SK-N-SH (cell line): ENCODE measurements at regions not wholly inside any gene's neighbourhood (a gene's known extent, or its start where the extent isn't known, plus 50 kb on each side); places are given as distances from the start of the nearest gene placed in this dataset.
A peak's percentile ranks its signal among the peaks of the same experiment; 100 is the strongest.

Source experiments
- CTCF ChIA-PET: fragments of 300-600, 350-600 bp; formaldehyde crosslinking; extraction: SDS; loops from one replicate; lab custom pipeline; 2021; lab: Yijun Ruan, JAX
- POLR2A ChIA-PET: fragments of 350-600 bp; sonication (Branson Sonifier 250); formaldehyde crosslinking; extraction: SDS; loops from one replicate; lab custom pipeline; 2020; ENCODE audit warnings: antibody characterized with exemption, inconsistent platforms; lab: Yijun Ruan, JAX
- DNase-seq: peaks from one replicate; pipeline ENCODE4 v3.0.0; 2012
- H2AFZ ChIP-seq: fragments of 200-600 bp; sonication (generic); 2 replicates; pipeline ENCODE4 v1.8.1; 2016; ENCODE audit warnings: antibody characterized with exemption, mild to moderate bottlenecking, low read depth
- H3F3A ChIP-seq: fragments of 200-600 bp; sonication (generic); replicated peaks from 2 replicates; pipeline ENCODE3; 2016; ENCODE audit warnings: antibody characterized with exemption, mild to moderate bottlenecking; ENCODE audit not compliant: insufficient read depth
- H3K27ac ChIP-seq, 2 experiments: fragments of 200-500 bp in 1 of 2; fragments of 200-600 bp in 1 of 2; sonication (Bioruptor generic) in 1 of 2; sonication (generic), shearing (Covaris generic) in 1 of 2; 2 replicates each; pipeline versions ENCODE4 v1.5.1 to v1.6.1; 2014 to 2016; ENCODE audit warnings: low read depth in 2 of 2, inconsistent platforms in 1 of 2, low read length in 1 of 2, mild to moderate bottlenecking in 1 of 2, mixed read lengths in 1 of 2
- H3K27me3 ChIP-seq: fragments of 200-600 bp; sonication (generic), shearing (Covaris generic); 2 replicates; pipeline ENCODE4 v1.6.1; 2016; ENCODE audit warnings: mixed run types; ENCODE audit not compliant: insufficient read depth
- H3K36me3 ChIP-seq, 2 experiments: fragments of 200-500 bp in 1 of 2; fragments of 200-600 bp in 1 of 2; sonication (Bioruptor generic) in 1 of 2; sonication (generic) in 1 of 2; replicated peaks in 1 of 2; 2 replicates each; pipeline versions ENCODE3 to v1.5.1; 2014 to 2016; ENCODE audit warnings: low read length in 1 of 2, mild to moderate bottlenecking in 1 of 2; ENCODE audit not compliant: insufficient read depth in 2 of 2, control insufficient read depth in 1 of 2
- H3K4me1 ChIP-seq, 2 experiments: fragments of 200-500 bp in 1 of 2; fragments of 200-600 bp in 1 of 2; sonication (Bioruptor generic) in 1 of 2; sonication (generic), shearing (Covaris generic) in 1 of 2; 2 replicates each; pipeline versions ENCODE4 v1.5.1 to v1.6.1; 2014 to 2016; ENCODE audit warnings: low read depth in 1 of 2, low read length in 1 of 2, mixed run types in 1 of 2; ENCODE audit not compliant: insufficient read depth in 2 of 2, control insufficient read depth in 1 of 2
- H3K4me2 ChIP-seq: fragments of 200-600 bp; sonication (generic), shearing (Covaris generic); 2 replicates; pipeline ENCODE4 v1.6.1; 2017; ENCODE audit warnings: mixed run types
- H3K4me3 ChIP-seq, 2 experiments: fragments of 200-500 bp in 1 of 2; fragments of 200-600 bp in 1 of 2; sonication (Bioruptor generic) in 1 of 2; sonication (generic), shearing (Covaris generic) in 1 of 2; 2 replicates each; pipeline versions ENCODE4 v1.5.1 to v1.8.1; 2014 to 2016; ENCODE audit warnings: low read depth in 2 of 2, inconsistent platforms in 1 of 2, low read length in 1 of 2, mild to moderate bottlenecking in 1 of 2, mixed read lengths in 1 of 2, moderate library complexity in 1 of 2
- H3K79me2 ChIP-seq: fragments of 200-600 bp; sonication (generic); 2 replicates; pipeline ENCODE4 v1.8.1; 2017; ENCODE audit warnings: mild to moderate bottlenecking; ENCODE audit not compliant: insufficient read depth
- H3K9ac ChIP-seq: fragments of 200-600 bp; sonication (generic); 2 replicates; pipeline ENCODE4 v1.6.1; 2017; ENCODE audit warnings: mixed run types
- H3K9me2 ChIP-seq: fragments of 200-600 bp; sonication (generic); 2 replicates; pipeline ENCODE4 v1.6.1; 2017; ENCODE audit warnings: mixed run types
- H3K9me3 ChIP-seq: fragments of 200-600 bp; sonication (generic); 2 replicates; pipeline ENCODE4 v1.6.1; 2017; ENCODE audit warnings: mixed run types, mild to moderate bottlenecking, moderate library complexity
- H4K20me1 ChIP-seq: fragments of 200-600 bp; sonication (generic); 2 replicates; pipeline ENCODE4 v1.6.1; 2017; ENCODE audit warnings: mild to moderate bottlenecking, mixed run types; ENCODE audit not compliant: insufficient read depth
- EZH2phosphoT487 ChIP-seq: fragments of 200-600 bp; sonication (generic); IDR thresholded peaks from 2 replicates; pipeline ENCODE4 v1.6.1; 2017; ENCODE audit warnings: low read depth, mixed run types, mild to moderate bottlenecking, antibody characterized with exemption, moderate library complexity, borderline replicate concordance
- FOXJ3 ChIP-seq: sonication (generic); formaldehyde crosslinking; IDR thresholded peaks from 2 replicates; pipeline ENCODE4 v1.5.1; 2020; ENCODE audit warnings: mild to moderate bottlenecking, missing genetic modification reagents
- GATA2 ChIP-seq: sonication (generic); formaldehyde crosslinking; IDR thresholded peaks from 2 replicates; pipeline ENCODE4 v1.5.0; 2020; ENCODE audit warnings: mild to moderate bottlenecking, missing genetic modification reagents
- MXI1 ChIP-seq: IDR thresholded peaks from 2 replicates; pipeline ENCODE4 v1.6.1; 2012; ENCODE audit warnings: mild to moderate bottlenecking, low read depth, low read length, improper control_type of control experiment
- RAD21 ChIP-seq: IDR thresholded peaks from 2 replicates; pipeline ENCODE4 v1.6.1; 2012; ENCODE audit warnings: mild to moderate bottlenecking, low read length
- TAF1 ChIP-seq: IDR thresholded peaks from 2 replicates; pipeline ENCODE4 v1.6.1; 2012; ENCODE audit warnings: low read depth, mild to moderate bottlenecking, low read length, moderate library complexity, borderline replicate concordance
- TCF12 ChIP-seq: IDR thresholded peaks from 2 replicates; pipeline ENCODE4 v1.4.0; 2012
- WGBS: methylation state at CpG from one replicate; pipeline ENCODE4 v1.1.6; 2017; ENCODE audit warnings: low lambda C conversion rate; 5-methylcytosine and 5-hydroxymethylcytosine counted together
- TF ChIP-seq, protein P1 (sequence below): IDR thresholded peaks from 2 replicates; pipeline ENCODE4 v1.4.0; 2012; ENCODE audit warnings: low read depth
- TF ChIP-seq, protein P2 (sequence below): fragments of 150-350 bp; IDR thresholded peaks from 2 replicates; pipeline ENCODE4 v1.6.1; 2016; ENCODE audit warnings: mild to moderate bottlenecking, low read depth, low read length
- TF ChIP-seq, protein P3 (sequence below): fragments of 150-350 bp; IDR thresholded peaks from 2 replicates; pipeline ENCODE4 v1.6.1; 2017; ENCODE audit warnings: antibody characterized with exemption, low read length, low read depth, borderline replicate concordance

DNA sequence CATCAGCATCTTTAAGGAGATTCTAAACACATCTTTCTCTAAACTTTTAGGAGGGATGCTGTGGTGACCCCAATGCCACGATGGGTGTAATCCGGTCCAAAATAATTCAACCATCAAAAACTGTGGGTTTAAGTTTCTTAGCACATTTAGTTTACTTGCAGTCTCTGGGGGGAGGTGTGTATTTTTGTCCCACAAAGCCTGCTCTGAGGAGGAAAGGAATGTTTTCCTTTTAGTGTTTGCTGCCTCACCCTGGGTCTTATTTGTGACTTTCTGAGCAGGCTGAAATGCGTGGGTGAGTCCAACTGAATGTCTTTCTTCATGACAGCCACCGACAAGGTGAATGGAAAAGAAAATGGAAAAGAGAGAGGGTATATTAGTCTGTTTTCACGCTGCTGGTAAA is 1324.7 kb downstream of the AACS start:
- Histone ChIP-seq H3K4me2 (no peak overlapping the region), H3F3A (no peaks in the 10 kb centered on the region), H3K27me3 (no peaks in the 10 kb centered on the region), H3K79me2 (no peaks in the 10 kb centered on the region), H3K27ac (no peak overlapping the region), H3K36me3 (no peaks in the 10 kb centered on the region), H3K9ac (no peak overlapping the region), H3K9me2 (no peaks in the 10 kb centered on the region), H4K20me1 (no peaks in the 10 kb centered on the region), H3K9me3 (no peaks in the 10 kb centered on the region), H3K4me3 (no peak overlapping the region), H3K4me1 (peaks cover 0 to 12% of the 10 kb centered on the region in 2 experiments; a peak in 1 of 4 replicates), H2AFZ (no peak overlapping the region)
- ChIA-PET CTCF (no interaction called here), POLR2A (no interaction called here)
- TF ChIP-seq TCF12 (no peak), RAD21 (no peak)
- WGBS, result 74% methylated on average over 5 of the region's 5 CpGs
- no peak for DNase-seq

DNA sequence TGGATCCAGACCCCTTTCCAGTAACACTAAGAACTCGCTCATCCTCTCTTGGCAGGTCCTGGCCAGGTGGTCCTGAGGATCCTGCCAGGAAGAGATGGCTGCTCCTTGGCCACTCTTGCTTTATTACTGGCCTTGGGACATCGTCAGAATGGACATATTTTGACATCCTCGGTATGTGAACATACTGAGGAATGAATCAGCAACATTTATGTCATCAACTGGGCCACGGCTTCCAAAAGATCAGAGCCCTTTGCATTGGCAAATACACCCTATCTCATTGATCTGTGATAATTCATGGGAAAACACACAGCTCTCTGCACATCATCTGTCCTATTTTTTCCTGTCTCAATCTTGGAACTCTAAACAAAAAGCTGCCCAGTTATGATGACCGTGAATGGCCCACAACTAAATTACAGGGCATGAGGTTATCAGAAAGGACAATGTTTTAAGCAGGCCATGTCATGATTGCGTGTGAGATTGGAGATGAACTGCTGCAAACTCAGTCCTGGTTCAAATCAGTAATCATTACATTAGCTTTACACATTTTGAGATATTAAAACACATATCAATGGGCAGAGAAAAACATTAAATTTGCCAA is 1325.8 kb downstream of the AACS start:
- no peaks in the 10 kb centered on the region for H3K36me3 ChIP-seq
- H3K9ac ChIP-seq, result no peak overlapping the region
- no peak overlapping the region for H2AFZ ChIP-seq
- H3K4me1 ChIP-seq, result peaks cover 0 to 8% of the 10 kb centered on the region in 2 experiments; a peak in 1 of 4 replicates
- H3K4me2 ChIP-seq, result no peak overlapping the region
- DNase-seq, result no peak
- no peaks in the 10 kb centered on the region for H4K20me1 ChIP-seq
- no peaks in the 10 kb centered on the region for H3K27me3 ChIP-seq
- H3K9me2 ChIP-seq, result no peaks in the 10 kb centered on the region
- no peaks in the 10 kb centered on the region for H3K9me3 ChIP-seq
- H3K4me3 ChIP-seq, result no peak overlapping the region
- CTCF ChIA-PET, result no interaction called here
- no peaks in the 10 kb centered on the region for H3K79me2 ChIP-seq
- H3F3A ChIP-seq, result no peaks in the 10 kb centered on the region
- POLR2A ChIA-PET, result no interaction called here
- 50% methylated on average over 6 of the region's 6 CpGs for WGBS
- TF ChIP-seq, protein P1, sequence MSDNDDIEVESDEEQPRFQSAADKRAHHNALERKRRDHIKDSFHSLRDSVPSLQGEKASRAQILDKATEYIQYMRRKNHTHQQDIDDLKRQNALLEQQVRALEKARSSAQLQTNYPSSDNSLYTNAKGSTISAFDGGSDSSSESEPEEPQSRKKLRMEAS, result no peak
- 0 out of 2 replicates have a peak, but pooled peaks have one; percentile 33 for TF ChIP-seq FOXJ3 (CRISPR knock-in tag)
- TF ChIP-seq, protein P2, sequence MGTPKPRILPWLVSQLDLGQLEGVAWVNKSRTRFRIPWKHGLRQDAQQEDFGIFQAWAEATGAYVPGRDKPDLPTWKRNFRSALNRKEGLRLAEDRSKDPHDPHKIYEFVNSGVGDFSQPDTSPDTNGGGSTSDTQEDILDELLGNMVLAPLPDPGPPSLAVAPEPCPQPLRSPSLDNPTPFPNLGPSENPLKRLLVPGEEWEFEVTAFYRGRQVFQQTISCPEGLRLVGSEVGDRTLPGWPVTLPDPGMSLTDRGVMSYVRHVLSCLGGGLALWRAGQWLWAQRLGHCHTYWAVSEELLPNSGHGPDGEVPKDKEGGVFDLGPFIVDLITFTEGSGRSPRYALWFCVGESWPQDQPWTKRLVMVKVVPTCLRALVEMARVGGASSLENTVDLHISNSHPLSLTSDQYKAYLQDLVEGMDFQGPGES, result no peak
- TF ChIP-seq, protein P3, sequence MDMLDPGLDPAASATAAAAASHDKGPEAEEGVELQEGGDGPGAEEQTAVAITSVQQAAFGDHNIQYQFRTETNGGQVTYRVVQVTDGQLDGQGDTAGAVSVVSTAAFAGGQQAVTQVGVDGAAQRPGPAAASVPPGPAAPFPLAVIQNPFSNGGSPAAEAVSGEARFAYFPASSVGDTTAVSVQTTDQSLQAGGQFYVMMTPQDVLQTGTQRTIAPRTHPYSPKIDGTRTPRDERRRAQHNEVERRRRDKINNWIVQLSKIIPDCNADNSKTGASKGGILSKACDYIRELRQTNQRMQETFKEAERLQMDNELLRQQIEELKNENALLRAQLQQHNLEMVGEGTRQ, result no peak
- TF ChIP-seq TAF1, result no peak
- TF ChIP-seq EZH2phosphoT487, result no peak
- TF ChIP-seq MXI1, result no peak
- TF ChIP-seq GATA2 (CRISPR knock-in tag), result peak; percentile 89
- TF ChIP-seq, all 33 proteins: peak for 2
- no peak overlapping the region for H3K27ac ChIP-seq
